ENCODE measurements at regions not wholly inside any gene's neighbourhood (a gene's known extent, or its start where the extent isn't known, plus 50 kb on each side); places are given as distances from the start of the nearest gene placed in this dataset.

DNA sequence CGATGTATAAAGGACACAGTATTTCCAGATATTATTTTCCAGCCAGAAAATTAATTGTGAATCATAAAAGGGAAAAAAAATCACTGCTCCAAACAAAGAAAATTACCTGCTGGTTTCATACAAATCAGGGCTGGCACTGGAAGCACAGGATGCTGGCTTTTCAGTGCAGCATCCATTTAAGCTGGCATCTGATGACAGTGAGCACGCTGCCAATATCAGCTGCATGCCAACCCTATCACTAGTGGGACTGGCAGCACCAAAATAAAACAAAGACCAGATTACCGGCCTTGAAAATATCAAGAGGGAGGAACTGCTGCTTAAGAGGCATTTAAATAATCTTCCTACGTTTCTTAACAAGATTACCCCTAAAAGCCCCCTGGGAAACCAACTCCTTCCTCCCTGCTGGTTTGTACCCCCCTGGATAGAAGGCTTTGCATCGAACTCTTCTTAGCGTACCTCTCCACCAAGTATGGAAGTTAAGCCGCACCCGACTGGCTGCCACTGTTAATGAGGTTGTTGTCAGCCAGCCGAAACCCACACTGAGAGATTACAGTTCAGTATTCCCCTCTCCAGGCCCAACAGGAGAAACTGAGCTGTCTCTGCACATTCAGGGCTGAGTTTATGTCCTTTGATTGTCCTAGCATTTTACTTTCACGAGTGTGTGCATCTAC is 257.8 kb downstream of the EFNB2 start:
- no peak overlapping the region for H2BK5ac ChIP-seq (ENCODE audit: low read depth, low read length, poor library complexity, severe bottlenecking)
- ChIA-PET CTCF (no interaction called here), POLR2A (ENCODE audit: unreplicated experiment) (no interaction called here)
- H4K8ac ChIP-seq (ENCODE audit: low read depth in 2 of 2, low read length in 2 of 2): no peak overlapping the region
- H3K56ac ChIP-seq (ENCODE audit: extremely low read depth, insufficient read depth, low read length): no peak overlapping the region
- H3K23ac ChIP-seq (ENCODE audit: low read depth, low read length): no peak overlapping the region
- dilution Hi-C loops (cut with HindIII; ENCODE audit: low sequenced_read_pairs, unreplicated experiment) (no loop called here), in situ Hi-C loops (cut with MboI; ENCODE audit: low sequenced_read_pairs) (no loop called here), intact Hi-C loops (cut with micrococcal nuclease) (no loop called here)
- H2BK20ac ChIP-seq (ENCODE audit: low read depth, low read length): no peak overlapping the region
- TF ChIP-seq POLR2A (IDR thresholded peaks at IDR 0.05; ENCODE audit: low read depth, low read length): no peak
- TF ChIP-seq FOS (IDR thresholded peaks at IDR 0.05; ENCODE audit: low read depth, low read length): no peak
- no peak for TF ChIP-seq RCOR1 (IDR thresholded peaks at IDR 0.05; ENCODE audit: insufficient replicate concordance, low read length)
- TF ChIP-seq, protein P1, sequence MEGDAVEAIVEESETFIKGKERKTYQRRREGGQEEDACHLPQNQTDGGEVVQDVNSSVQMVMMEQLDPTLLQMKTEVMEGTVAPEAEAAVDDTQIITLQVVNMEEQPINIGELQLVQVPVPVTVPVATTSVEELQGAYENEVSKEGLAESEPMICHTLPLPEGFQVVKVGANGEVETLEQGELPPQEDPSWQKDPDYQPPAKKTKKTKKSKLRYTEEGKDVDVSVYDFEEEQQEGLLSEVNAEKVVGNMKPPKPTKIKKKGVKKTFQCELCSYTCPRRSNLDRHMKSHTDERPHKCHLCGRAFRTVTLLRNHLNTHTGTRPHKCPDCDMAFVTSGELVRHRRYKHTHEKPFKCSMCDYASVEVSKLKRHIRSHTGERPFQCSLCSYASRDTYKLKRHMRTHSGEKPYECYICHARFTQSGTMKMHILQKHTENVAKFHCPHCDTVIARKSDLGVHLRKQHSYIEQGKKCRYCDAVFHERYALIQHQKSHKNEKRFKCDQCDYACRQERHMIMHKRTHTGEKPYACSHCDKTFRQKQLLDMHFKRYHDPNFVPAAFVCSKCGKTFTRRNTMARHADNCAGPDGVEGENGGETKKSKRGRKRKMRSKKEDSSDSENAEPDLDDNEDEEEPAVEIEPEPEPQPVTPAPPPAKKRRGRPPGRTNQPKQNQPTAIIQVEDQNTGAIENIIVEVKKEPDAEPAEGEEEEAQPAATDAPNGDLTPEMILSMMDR (conservative IDR thresholded peaks at IDR 0.05; ENCODE audit: low read depth, low read length): no peak
- no peak for TF ChIP-seq MAFK (IDR thresholded peaks at IDR 0.05; ENCODE audit: low read depth, low read length)
- no peak for TF ChIP-seq CEBPB (IDR thresholded peaks at IDR 0.05; ENCODE audit: low read depth, low read length)
- no peak for TF ChIP-seq NFE2L2 (IDR thresholded peaks at IDR 0.05; ENCODE audit: low read depth, low read length)
- TF ChIP-seq, protein P2, sequence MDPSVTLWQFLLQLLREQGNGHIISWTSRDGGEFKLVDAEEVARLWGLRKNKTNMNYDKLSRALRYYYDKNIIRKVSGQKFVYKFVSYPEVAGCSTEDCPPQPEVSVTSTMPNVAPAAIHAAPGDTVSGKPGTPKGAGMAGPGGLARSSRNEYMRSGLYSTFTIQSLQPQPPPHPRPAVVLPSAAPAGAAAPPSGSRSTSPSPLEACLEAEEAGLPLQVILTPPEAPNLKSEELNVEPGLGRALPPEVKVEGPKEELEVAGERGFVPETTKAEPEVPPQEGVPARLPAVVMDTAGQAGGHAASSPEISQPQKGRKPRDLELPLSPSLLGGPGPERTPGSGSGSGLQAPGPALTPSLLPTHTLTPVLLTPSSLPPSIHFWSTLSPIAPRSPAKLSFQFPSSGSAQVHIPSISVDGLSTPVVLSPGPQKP (IDR thresholded peaks at IDR 0.05; ENCODE audit: borderline replicate concordance, low read depth, low read length): no peak
- TF ChIP-seq RAD21 (IDR thresholded peaks at IDR 0.05; ENCODE audit: low read length): no peak
- TF ChIP-seq CHD1 (IDR thresholded peaks at IDR 0.05; ENCODE audit: low read depth, low read length): no peak
- TF ChIP-seq USF2 (IDR thresholded peaks at IDR 0.05; ENCODE audit: low read depth, low read length): no peak
- TF ChIP-seq SMC3 (IDR thresholded peaks at IDR 0.05; ENCODE audit: low read depth, low read length): no peak
- no peak for TF ChIP-seq MAZ (IDR thresholded peaks at IDR 0.05; ENCODE audit: borderline replicate concordance, low read depth, low read length)
- no peak for TF ChIP-seq RFX5 (IDR thresholded peaks at IDR 0.05; ENCODE audit: low read depth, low read length)
- no peak for TF ChIP-seq BHLHE40 (IDR thresholded peaks at IDR 0.05; ENCODE audit: low read depth, low read length)
- no peak for TF ChIP-seq MXI1 (IDR thresholded peaks at IDR 0.05; ENCODE audit: borderline replicate concordance, low read depth, low read length)
- H4K5ac ChIP-seq (ENCODE audit: low read depth, low read length): no peak overlapping the region
- no peaks in the 10 kb centered on the region; the same call in 1 of the 2 replicates for H3K9me3 ChIP-seq (ENCODE audit: control insufficient read depth, insufficient read depth, low read length)
- no peak overlapping the region for H2AK9ac ChIP-seq (replicated peaks; ENCODE audit: low read depth, low read length, poor library complexity)
- no peaks in the 10 kb centered on the region for H3K9me1 ChIP-seq (ENCODE audit: insufficient read depth, low read length)
- H3K4me3 ChIP-seq (ENCODE audit: insufficient read depth, low read depth, low read length): no peak overlapping the region
- ATAC-seq (ENCODE audit: low read depth) (no peak), DNase-seq (no peak)
- no peaks in the 10 kb centered on the region for H3K36me3 ChIP-seq (ENCODE audit: control insufficient read depth, insufficient read depth, low read length)
- H3K27ac ChIP-seq (ENCODE audit: insufficient read depth, low read length): no peak overlapping the region
- no peaks in the 10 kb centered on the region for H3K27me3 ChIP-seq (ENCODE audit: control insufficient read depth, insufficient read depth, low read length)
- no peaks in the 10 kb centered on the region for H3K79me1 ChIP-seq (ENCODE audit: low read depth in 1 of 2, low read length in 2 of 2)
- H3K14ac ChIP-seq (replicated peaks; ENCODE audit: low read depth, low read length): no peak overlapping the region
- H3K4me2 ChIP-seq (ENCODE audit: low read depth, low read length): no peak overlapping the region
- H2BK15ac ChIP-seq (ENCODE audit: low read depth, low read length): no peak overlapping the region
- H4K20me1 ChIP-seq (ENCODE audit: insufficient read depth, low read length): no peaks in the 10 kb centered on the region
- no TSS peak for BruUV-seq (replicated peaks)
- no peak overlapping the region for H2BK120ac ChIP-seq (ENCODE audit: low read depth, low read length)
- H3K4me1 ChIP-seq (ENCODE audit: control insufficient read depth, insufficient read depth, low read length): no peaks in the 10 kb centered on the region
- no peak overlapping the region for H2AK5ac ChIP-seq (ENCODE audit: low read depth, low read length)
- no peak overlapping the region for H3K9ac ChIP-seq (ENCODE audit: low read depth, low read length)
- no CpG with 5 or more reads among the region's 10 CpGs for WGBS, 2 experiments (ENCODE audit: extremely low coverage in 2 of 2, insufficient read length in 1 of 2)
- no peak overlapping the region for H4K91ac ChIP-seq (ENCODE audit: insufficient read depth, low read depth, low read length)
- no peak overlapping the region for H2AFZ ChIP-seq (replicated peaks; ENCODE audit: low read length, poor library complexity)
- no peak overlapping the region for H3K18ac ChIP-seq (ENCODE audit: low read depth, low read length)
- no peak overlapping the region for H3K4ac ChIP-seq (ENCODE audit: low read depth, low read length)

Measured in IMR-90 (cell line).